IPS DF 6.9 (cell line): ENCODE measurements at regions not wholly inside any gene's neighbourhood (a gene's known extent, or its start where the extent isn't known, plus 50 kb on each side); places are given as distances from the start of the nearest gene placed in this dataset.

ENCODE experiments used
- DNase-seq: peaks from one replicate; pipeline ENCODE4 v3.0.0-alpha.2; 2013; ENCODE audit warnings: low read depth, low spot score
- H3K27ac ChIP-seq: one replicate; pipeline ENCODE4 v1.5.1; 2013; ENCODE audit warnings: low read length, control low read depth
- H3K27me3 ChIP-seq: 2 replicates; pipeline ENCODE4 v1.6.1; 2013; ENCODE audit warnings: mild to moderate bottlenecking, low read length; ENCODE audit not compliant: control insufficient read depth, insufficient read depth
- H3K36me3 ChIP-seq: 2 replicates; pipeline ENCODE4 v1.6.1; 2013; ENCODE audit warnings: low read length; ENCODE audit not compliant: control insufficient read depth, insufficient read depth
- H3K4me1 ChIP-seq: 2 replicates; pipeline ENCODE4 v1.6.1; 2013; ENCODE audit warnings: low read length; ENCODE audit not compliant: control insufficient read depth, insufficient read depth
- H3K4me3 ChIP-seq: 2 replicates; pipeline ENCODE4 v1.5.1; 2013; ENCODE audit warnings: mild to moderate bottlenecking, low read length
- H3K9me3 ChIP-seq: 2 replicates; pipeline ENCODE4 v1.6.1; 2013; ENCODE audit warnings: low read length, inconsistent platforms; ENCODE audit not compliant: control insufficient read depth, insufficient read depth
- WGBS: extraction: QIAGEN DNeasy Blood & Tissue Kit; methylation state at CpG from one replicate; pipeline ENCODE4 v1.1.7; 2013; ENCODE audit warnings: mixed read lengths, missing lambda C conversion rate; ENCODE audit not compliant: insufficient read length, insufficient coverage; 5-methylcytosine and 5-hydroxymethylcytosine counted together

DNA sequence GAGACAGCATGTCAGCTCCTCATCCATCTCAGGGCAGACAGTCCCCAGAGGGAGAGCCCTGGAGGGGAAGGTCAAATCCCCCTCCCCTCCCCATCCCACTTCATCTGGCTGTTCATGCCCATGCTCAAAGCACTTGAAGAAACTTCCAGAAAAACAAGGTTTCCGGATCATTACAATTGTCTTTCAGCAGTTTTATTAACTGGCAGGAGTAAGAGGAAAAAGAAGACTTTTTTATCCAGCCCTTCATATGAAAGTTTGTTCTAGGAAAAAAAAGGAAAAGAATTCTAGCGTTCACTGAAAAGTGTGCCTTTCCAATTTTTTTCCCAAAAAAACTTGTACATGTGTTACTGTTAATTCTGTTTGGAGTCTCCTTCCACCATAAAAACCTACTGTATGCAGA, 145.7 kb upstream of the TIAM1 start:
- H3K27me3 ChIP-seq = no peaks in the 10 kb centered on the region
- no CpG with 5 or more reads among the region's 2 CpGs for WGBS
- H3K27ac ChIP-seq = no peak overlapping the region
- no peaks in the 10 kb centered on the region for H3K4me1 ChIP-seq
- no peaks in the 10 kb centered on the region for H3K36me3 ChIP-seq
- H3K4me3 ChIP-seq = no peak overlapping the region
- no peak for DNase-seq
- no peaks in the 10 kb centered on the region for H3K9me3 ChIP-seq

GRCh38 chr21:31489014-31489413, 145.0 kb upstream of the TIAM1 start:
- DNase-seq = no peak
- Histone ChIP-seq H3K27me3 (no peaks in the 10 kb centered on the region), H3K4me3 (no peak overlapping the region), H3K27ac (no peak overlapping the region), H3K4me1 (no peaks in the 10 kb centered on the region), H3K36me3 (no peaks in the 10 kb centered on the region), H3K9me3 (no peaks in the 10 kb centered on the region)
- WGBS = no CpG with 5 or more reads among the region's 6 CpGs

GRCh38 chr21:31484219-31484618, 140.2 kb upstream of the TIAM1 start:
- no CpG with 5 or more reads among the region's 5 CpGs for WGBS
- Histone ChIP-seq H3K4me1 (no peaks in the 10 kb centered on the region), H3K27me3 (no peaks in the 10 kb centered on the region), H3K36me3 (no peaks in the 10 kb centered on the region), H3K9me3 (no peaks in the 10 kb centered on the region), H3K27ac (no peak overlapping the region), H3K4me3 (no peak overlapping the region)
- no peak for DNase-seq

DNA sequence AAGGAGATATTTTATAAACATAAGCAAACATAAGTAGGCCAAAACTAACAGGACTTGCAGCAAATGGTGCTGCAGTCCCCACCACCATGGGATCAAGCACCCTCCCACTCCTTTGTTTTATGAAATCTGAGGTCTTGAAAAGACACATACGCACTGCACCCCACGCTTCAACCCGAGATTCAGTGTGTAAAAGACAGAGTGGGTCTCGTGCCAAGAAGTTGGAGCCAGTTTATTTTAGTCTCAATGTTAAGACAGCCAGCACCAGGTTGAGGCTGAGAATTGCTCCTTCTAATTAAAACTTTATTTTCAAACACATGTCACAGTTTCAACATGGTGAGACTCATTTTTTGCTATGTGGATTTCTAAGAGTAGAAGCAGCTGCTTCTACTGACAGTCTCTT, 139.1 kb upstream of the TIAM1 start:
- WGBS = no CpG with 5 or more reads among the region's 4 CpGs

GRCh38 chr21:31482460-31482859, 138.4 kb upstream of the TIAM1 start:
- H3K4me1 ChIP-seq = no peaks in the 10 kb centered on the region
- DNase-seq = no peak
- no peaks in the 10 kb centered on the region for H3K9me3 ChIP-seq
- no CpG with 5 or more reads among the region's 5 CpGs for WGBS
- H3K27me3 ChIP-seq = no peaks in the 10 kb centered on the region
- no peak overlapping the region for H3K4me3 ChIP-seq
- no peak overlapping the region for H3K27ac ChIP-seq
- no peaks in the 10 kb centered on the region for H3K36me3 ChIP-seq

More for the DNA sequence above, 139.1 kb upstream of the TIAM1 start:
- Histone ChIP-seq H3K36me3 (no peaks in the 10 kb centered on the region), H3K9me3 (no peaks in the 10 kb centered on the region), H3K27me3 (no peaks in the 10 kb centered on the region), H3K4me1 (no peaks in the 10 kb centered on the region), H3K27ac (no peak overlapping the region), H3K4me3 (no peak overlapping the region)
- no peak for DNase-seq

- DNase-seq = no peak
- Histone ChIP-seq H3K36me3 (no peaks in the 10 kb centered on the region), H3K4me3 (no peak overlapping the region), H3K9me3 (no peaks in the 10 kb centered on the region), H3K27me3 (no peaks in the 10 kb centered on the region), H3K4me1 (no peaks in the 10 kb centered on the region), H3K27ac (no peak overlapping the region)
- no CpG with 5 or more reads among the region's 1 CpG for WGBS
These were observed 136.2 kb upstream of the TIAM1 start for GRCh38 chr21:31480228-31480627.

GRCh38 chr21:31479714-31480113, 135.7 kb upstream of the TIAM1 start:
- Histone ChIP-seq H3K27me3 (no peaks in the 10 kb centered on the region), H3K9me3 (no peaks in the 10 kb centered on the region), H3K4me1 (no peaks in the 10 kb centered on the region), H3K4me3 (no peak overlapping the region), H3K36me3 (no peaks in the 10 kb centered on the region), H3K27ac (no peak overlapping the region)
- no CpG with 5 or more reads among the region's 6 CpGs for WGBS
- DNase-seq = no peak

GRCh38 chr21:31479222-31479621, 135.2 kb upstream of the TIAM1 start:
- no peak overlapping the region for H3K4me3 ChIP-seq
- no peaks in the 10 kb centered on the region for H3K36me3 ChIP-seq
- DNase-seq = no peak
- no peaks in the 10 kb centered on the region for H3K27me3 ChIP-seq
- no peaks in the 10 kb centered on the region for H3K4me1 ChIP-seq
- H3K9me3 ChIP-seq = no peaks in the 10 kb centered on the region
- no peak overlapping the region for H3K27ac ChIP-seq
- WGBS = 100% methylated on average over 3 of the region's 8 CpGs

GRCh38 chr21:31476263-31477022, 132.4 kb upstream of the TIAM1 start:
- Histone ChIP-seq H3K36me3 (no peaks in the 10 kb centered on the region), H3K27ac (no peak overlapping the region), H3K4me1 (no peaks in the 10 kb centered on the region), H3K9me3 (no peaks in the 10 kb centered on the region), H3K27me3 (no peaks in the 10 kb centered on the region), H3K4me3 (no peak overlapping the region)
- no CpG with 5 or more reads among the region's 11 CpGs for WGBS
- DNase-seq = no peak

DNA sequence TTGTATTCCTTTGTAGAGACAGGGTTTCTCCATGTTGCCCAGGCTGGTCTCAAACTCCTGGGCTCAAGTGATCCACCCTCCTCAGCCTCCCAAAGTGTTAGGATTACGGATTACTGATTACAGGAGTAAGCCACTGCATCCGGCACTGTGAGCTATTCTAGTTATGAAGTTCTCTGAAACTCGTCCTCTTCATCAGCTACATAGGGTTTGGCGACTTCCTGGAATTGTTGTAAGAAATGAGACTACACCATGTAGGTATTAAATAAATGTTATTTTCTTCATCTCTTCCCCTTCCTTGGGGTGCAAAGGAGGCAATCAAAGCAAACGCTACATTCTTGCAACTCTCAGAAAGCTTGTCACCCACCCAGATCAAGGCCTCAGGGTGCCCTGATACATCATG, 131.2 kb upstream of the TIAM1 start:
- Histone ChIP-seq H3K4me3 (no peak overlapping the region), H3K27me3 (no peaks in the 10 kb centered on the region), H3K4me1 (peaks cover 5% of the 10 kb centered on the region; the same call in 1 of the 2 replicates), H3K27ac (no peak overlapping the region), H3K9me3 (no peaks in the 10 kb centered on the region), H3K36me3 (no peaks in the 10 kb centered on the region)
- no CpG with 5 or more reads among the region's 5 CpGs for WGBS
- DNase-seq = no peak

- H3K27ac ChIP-seq = no peak overlapping the region
- peaks cover 5% of the 10 kb centered on the region; the same call in 1 of the 2 replicates for H3K4me1 ChIP-seq
- no peak overlapping the region for H3K4me3 ChIP-seq
- H3K27me3 ChIP-seq = no peaks in the 10 kb centered on the region
- no peak for DNase-seq
- no CpG with 5 or more reads among the region's 8 CpGs for WGBS
- H3K9me3 ChIP-seq = no peaks in the 10 kb centered on the region
- no peaks in the 10 kb centered on the region for H3K36me3 ChIP-seq
These were observed 129.8 kb upstream of the TIAM1 start for GRCh38 chr21:31473685-31474345.
